GM13976 (cell line): ENCODE measurements at regions not wholly inside any gene's neighbourhood (a gene's known extent, or its start where the extent isn't known, plus 50 kb on each side); places are given as distances from the start of the nearest gene placed in this dataset.

Source experiments
- DNase-seq: peaks from one replicate; pipeline ENCODE4 v3.0.0; 2012; ENCODE audit warnings: low spot score
- CTCF ChIP-seq: IDR thresholded peaks from 2 replicates; pipeline ENCODE4 v1.5.1; 2012; ENCODE audit warnings: borderline replicate concordance, mild to moderate bottlenecking; ENCODE audit not compliant: insufficient read depth; ENCODE audit errors: extremely low read depth, missing control alignments, control extremely low read depth
- in situ Hi-C: fragments of 300-500 bp; cut with MboI; formaldehyde crosslinking; loops from one replicate; pipeline ENCODE4 v1.12.0; 2022; ENCODE audit warnings: low sequenced_read_pairs, mixed read lengths, inconsistent platforms; ENCODE audit not compliant: unreplicated experiment

GRCh38 chr15:92315595-92316211 is 78.0 kb upstream of the ST8SIA2 start:
- in situ Hi-C loops, result no loop called here
- DNase-seq, result no peak
- TF ChIP-seq CTCF, result no peak

DNA sequence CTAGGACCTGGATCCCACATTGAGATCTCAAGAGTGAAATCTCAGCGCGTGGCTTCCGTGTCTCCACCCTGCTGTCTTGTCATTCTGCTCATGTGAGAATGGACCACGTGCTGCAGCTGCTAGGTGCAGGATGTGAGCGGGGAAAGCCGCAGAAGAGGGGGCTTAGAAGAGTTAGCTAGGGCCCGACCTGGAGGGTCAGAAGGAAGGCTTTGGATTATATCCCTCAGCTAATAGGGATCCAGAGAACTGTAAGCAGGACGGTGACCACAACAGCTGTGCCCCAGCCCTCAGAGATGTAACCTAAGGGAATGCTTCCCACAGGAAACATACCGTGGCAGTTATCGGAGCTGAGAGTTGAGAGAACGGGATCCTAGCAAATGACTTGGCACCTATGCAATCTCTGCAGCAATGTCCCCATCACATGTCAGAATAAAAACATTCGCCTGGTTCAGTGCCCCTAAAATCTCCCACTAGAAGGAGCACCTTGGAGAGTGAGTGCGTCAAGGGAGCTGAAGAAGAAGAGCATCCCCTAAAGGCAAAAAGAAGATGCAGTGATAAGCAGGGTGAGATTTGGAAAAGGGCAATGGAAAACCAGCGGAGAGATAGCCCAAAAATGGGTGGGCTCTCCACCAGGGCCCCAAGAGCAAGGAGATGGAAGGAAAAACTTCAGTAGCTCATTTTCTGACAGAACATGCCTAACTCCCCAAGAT is 76.9 kb upstream of the ST8SIA2 start:
- TF ChIP-seq CTCF, result no peak
- in situ Hi-C loops, result no loop called here
- DNase-seq, result no peak

- in situ Hi-C loops, result no loop called here
- no peak for DNase-seq
- TF ChIP-seq CTCF, result no peak
These were observed 73.5 kb upstream of the ST8SIA2 start for GRCh38 chr15:92320012-92320699.

DNA sequence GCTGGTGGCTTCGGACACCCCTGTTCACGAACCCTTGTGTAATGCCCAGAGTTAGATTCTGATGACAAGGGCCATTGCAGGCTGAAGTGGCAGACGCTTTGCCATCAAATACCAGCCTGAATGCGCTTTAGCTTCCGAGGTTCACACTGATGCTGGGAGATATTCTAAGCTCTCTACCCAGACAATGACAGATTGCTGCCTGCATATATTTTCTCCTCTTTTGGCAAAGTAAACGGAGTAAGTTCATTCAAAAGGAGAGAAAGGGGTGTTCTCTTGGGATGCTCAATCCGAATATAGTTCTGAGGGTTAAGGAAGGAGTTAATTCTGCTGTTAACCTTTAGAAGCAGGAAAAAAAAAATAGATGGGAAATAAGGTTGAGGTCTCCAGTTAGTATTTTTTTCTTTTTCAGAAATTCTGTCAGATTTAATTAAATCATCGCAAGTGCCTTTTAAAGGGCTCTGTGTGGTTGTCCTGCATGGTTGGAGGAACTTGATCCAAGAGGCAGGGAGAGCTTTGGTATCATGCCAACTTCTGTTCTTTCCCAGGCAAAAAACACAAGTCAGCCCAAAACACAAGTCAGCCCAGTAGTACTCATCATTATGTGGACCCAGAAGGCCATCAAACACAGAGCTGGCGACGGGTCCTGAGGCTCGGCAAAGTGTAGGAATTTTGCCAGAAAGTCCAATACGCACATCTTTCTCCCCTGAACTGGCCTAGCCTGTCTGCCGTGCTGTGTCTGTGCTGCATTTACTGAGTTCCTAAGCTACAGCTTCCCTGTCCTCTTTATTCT is 70.9 kb upstream of the ST8SIA2 start:
- in situ Hi-C loops, result no loop called here
- no peak for TF ChIP-seq CTCF
- DNase-seq, result no peak

- in situ Hi-C loops, result no loop called here
- DNase-seq, result no peak
- no peak for TF ChIP-seq CTCF
These were observed 70.2 kb upstream of the ST8SIA2 start for GRCh38 chr15:92323525-92323924.

- DNase-seq, result no peak
- in situ Hi-C loops, result no loop called here
These were observed 69.3 kb upstream of the ST8SIA2 start for GRCh38 chr15:92324101-92324963.

More at GRCh38 chr15:92324101-92324963, 69.3 kb upstream of the ST8SIA2 start:
- TF ChIP-seq CTCF, result no peak
